PFSK-1 (cell line): ENCODE measurements at regions not wholly inside any gene's neighbourhood (a gene's known extent, or its start where the extent isn't known, plus 50 kb on each side); places are given as distances from the start of the nearest gene placed in this dataset.

Experiments
- FOXP2 ChIP-seq: optimal IDR thresholded peaks from 2 replicates; pipeline ENCODE3; 2011; ENCODE audit warnings: borderline replicate concordance, control low read depth, inconsistent platforms; ENCODE audit not compliant: insufficient read depth; ENCODE audit errors: extremely low read length, extremely low read depth
- POLR2AphosphoS5 ChIP-seq: IDR thresholded peaks from 2 replicates; pipeline ENCODE4 v1.6.1; 2012; ENCODE audit warnings: low read depth, mild to moderate bottlenecking, control low read depth, low read length, moderate library complexity
- REST ChIP-seq, 2 experiments: IDR thresholded peaks; 2 replicates each; pipeline versions ENCODE4 v1.6.1 to v1.8.0; 2011 to 2012; ENCODE audit warnings: low read depth in 2 of 2, low read length in 2 of 2, control low read depth in 1 of 2, inconsistent platforms in 1 of 2, mild to moderate bottlenecking in 1 of 2, moderate library complexity in 1 of 2; ENCODE audit not compliant: insufficient read depth in 1 of 2
- SIN3A ChIP-seq: IDR thresholded peaks from 2 replicates; pipeline ENCODE4 v1.6.1; 2012; ENCODE audit warnings: mild to moderate bottlenecking, low read length, moderate library complexity, borderline replicate concordance; ENCODE audit not compliant: insufficient read depth
- TAF1 ChIP-seq: IDR thresholded peaks from 2 replicates; pipeline ENCODE4 v1.6.1; 2012; ENCODE audit warnings: low read length, control low read depth, borderline replicate concordance; ENCODE audit not compliant: insufficient read depth

GRCh38 chr9:129406278-129407225 lies 214.3 kb downstream of the C9orf50 start:
- TF ChIP-seq REST (IDR thresholded peaks at IDR 0.05; ENCODE audit: insufficient read depth in 1 of 2, low read depth in 2 of 2, low read length in 2 of 2) (no peak), FOXP2 (no peak), POLR2AphosphoS5 (no peak), TAF1 (no peak), SIN3A (no peak)

- TF ChIP-seq SIN3A: no peak
- TF ChIP-seq REST (IDR thresholded peaks at IDR 0.05; ENCODE audit: insufficient read depth in 1 of 2, low read depth in 2 of 2, low read length in 2 of 2): no peak
- no peak for TF ChIP-seq TAF1
- no peak for TF ChIP-seq POLR2AphosphoS5
- no peak for TF ChIP-seq FOXP2
Measured at GRCh38 chr9:129405827-129406213, 215.1 kb downstream of the C9orf50 start.

GRCh38 chr9:129405089-129405826 lies 215.6 kb downstream of the C9orf50 start:
- no peak for TF ChIP-seq SIN3A
- no peak for TF ChIP-seq REST (IDR thresholded peaks at IDR 0.05; ENCODE audit: insufficient read depth in 1 of 2, low read depth in 2 of 2, low read length in 2 of 2)
- no peak for TF ChIP-seq POLR2AphosphoS5
- TF ChIP-seq TAF1: no peak
- TF ChIP-seq FOXP2: no peak

- no peak for TF ChIP-seq SIN3A
- TF ChIP-seq REST (IDR thresholded peaks at IDR 0.05; ENCODE audit: insufficient read depth in 1 of 2, low read depth in 2 of 2, low read length in 2 of 2): no peak
- TF ChIP-seq TAF1: no peak
- TF ChIP-seq FOXP2: no peak
- no peak for TF ChIP-seq POLR2AphosphoS5
Measured at GRCh38 chr9:129404621-129405020, 216.3 kb downstream of the C9orf50 start.
